ENCODE measurements at regions not wholly inside any gene's neighbourhood (a gene's known extent, or its start where the extent isn't known, plus 50 kb on each side); places are given as distances from the start of the nearest gene placed in this dataset. TPM values are rescaled to one million over a fixed set of nuclear protein-coding genes. Genes with fewer than 3 reads are reported as not detected.

Small RNA genes lying in the stretch of these regions (small RNA-seq; reads per million reads assigned to genes)
- not detected for gene MIR4280 (ENCODE audit: insufficient read length, low read depth, low replicate concordance)
- gene RN7SKP34 (ENCODE audit: insufficient read length, low read depth, low replicate concordance), result not detected

All from B cell (primary cell).